Hepatocyte (in vitro differentiated cells): ENCODE measurements at regions not wholly inside any gene's neighbourhood (a gene's known extent, or its start where the extent isn't known, plus 50 kb on each side); places are given as distances from the start of the nearest gene placed in this dataset.

Experiments
- CTCF ChIP-seq: fragments of 200-600 bp; sonication (generic); IDR thresholded peaks from 2 replicates; pipeline ENCODE4 v1.5.1; 2016; ENCODE audit warnings: antibody characterized with exemption, mild to moderate bottlenecking; ENCODE audit not compliant: poor library complexity
- EZH2phosphoT487 ChIP-seq: fragments of 200-600 bp; sonication (generic); IDR thresholded peaks from one replicate; pipeline ENCODE4 v1.6.1; 2018; ENCODE audit warnings: antibody characterized with exemption, mild to moderate bottlenecking, low read depth, moderate library complexity; ENCODE audit not compliant: unreplicated experiment, severe bottlenecking

- TF ChIP-seq CTCF (no peak), EZH2phosphoT487 (no peak)
Measured at GRCh38 chr6:167491438-167492099, 166.7 kb downstream of the TTLL2 start.
